GM19240 (cell line): ENCODE measurements at regions not wholly inside any gene's neighbourhood (a gene's known extent, or its start where the extent isn't known, plus 50 kb on each side); places are given as distances from the start of the nearest gene placed in this dataset.

Experiments used
- DNase-seq: peaks from one replicate; pipeline ENCODE4 v3.0.0; 2011; ENCODE audit warnings: low spot score; ENCODE audit not compliant: insufficient read length

DNA sequence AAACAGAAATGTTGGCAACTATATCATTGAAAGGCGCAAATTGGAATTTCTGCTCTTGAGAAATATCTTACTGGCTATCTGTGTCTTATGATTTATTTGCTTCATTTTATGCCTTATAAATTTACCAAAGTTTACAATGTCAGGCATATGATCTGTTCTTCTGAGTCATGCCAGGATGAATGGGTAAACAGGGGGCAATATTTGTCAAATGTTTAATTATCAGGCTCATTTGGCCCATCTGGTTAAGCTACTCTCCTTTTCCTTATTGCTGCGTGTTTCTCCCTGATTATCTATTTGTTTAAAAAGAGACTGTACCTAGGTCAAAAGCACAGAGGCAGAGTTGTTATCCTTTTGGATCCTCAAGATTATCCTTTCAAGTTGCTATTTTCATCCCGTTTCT, 903.8 kb upstream of the PCDH10 start:
- no peak for DNase-seq

DNA sequence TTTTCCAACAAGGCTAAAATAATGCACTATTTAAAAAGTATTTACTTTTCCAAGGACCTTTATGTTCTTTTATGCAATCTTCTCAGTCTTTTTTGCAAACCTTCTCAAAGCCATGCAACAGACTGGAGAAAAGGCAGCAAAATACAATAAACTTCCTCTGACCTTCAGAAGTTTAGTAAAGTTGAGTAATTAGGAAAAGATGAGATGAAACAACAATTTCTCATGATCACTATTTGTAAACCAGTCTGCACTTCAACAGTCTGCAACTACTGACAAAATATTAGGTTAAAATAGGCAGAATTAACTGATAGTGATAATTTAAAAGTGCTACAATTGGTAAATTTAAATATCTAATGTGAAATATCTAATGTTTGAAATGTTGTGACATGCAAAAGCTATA, 884.9 kb upstream of the PCDH10 start:
- DNase-seq: no peak

DNA sequence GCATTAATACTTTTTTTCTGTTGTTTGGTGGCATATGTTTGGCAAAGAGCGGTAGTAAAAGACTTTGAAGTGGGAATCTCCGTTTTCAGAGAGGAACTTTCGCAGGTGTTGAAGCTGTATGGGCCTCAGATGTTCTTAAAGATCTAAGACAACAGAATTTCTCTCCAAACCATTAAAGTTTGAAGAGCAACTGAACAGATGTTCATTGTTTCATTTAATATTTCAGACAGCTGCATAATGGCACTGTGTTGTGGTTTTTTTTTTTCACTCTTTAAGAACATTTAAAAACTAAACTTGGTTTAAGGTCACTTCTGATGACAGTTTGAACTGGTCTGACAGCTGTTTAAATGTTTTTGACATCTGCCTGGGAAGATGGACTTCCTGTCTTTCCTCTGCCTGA, 882.7 kb upstream of the PCDH10 start:
- no peak for DNase-seq

DNA sequence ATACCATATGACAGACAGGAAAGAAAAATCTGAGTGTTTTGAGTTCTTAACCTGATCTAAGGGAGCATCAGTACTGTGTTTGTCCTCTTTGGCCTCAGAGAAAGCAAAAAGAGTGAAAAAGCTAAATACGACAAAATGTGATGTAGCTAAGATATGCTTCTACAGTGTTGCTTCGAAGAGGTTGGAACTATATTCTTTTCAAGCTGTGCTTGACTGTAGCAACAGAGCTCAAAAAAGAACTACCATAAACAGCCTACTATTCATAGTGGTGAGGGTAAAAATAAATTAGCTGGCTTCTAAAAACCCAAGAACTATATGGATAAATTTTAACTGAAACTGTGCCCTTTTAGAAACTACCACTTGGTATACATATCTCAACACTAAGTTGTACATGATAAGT, 881.8 kb upstream of the PCDH10 start:
- no peak for DNase-seq

DNA sequence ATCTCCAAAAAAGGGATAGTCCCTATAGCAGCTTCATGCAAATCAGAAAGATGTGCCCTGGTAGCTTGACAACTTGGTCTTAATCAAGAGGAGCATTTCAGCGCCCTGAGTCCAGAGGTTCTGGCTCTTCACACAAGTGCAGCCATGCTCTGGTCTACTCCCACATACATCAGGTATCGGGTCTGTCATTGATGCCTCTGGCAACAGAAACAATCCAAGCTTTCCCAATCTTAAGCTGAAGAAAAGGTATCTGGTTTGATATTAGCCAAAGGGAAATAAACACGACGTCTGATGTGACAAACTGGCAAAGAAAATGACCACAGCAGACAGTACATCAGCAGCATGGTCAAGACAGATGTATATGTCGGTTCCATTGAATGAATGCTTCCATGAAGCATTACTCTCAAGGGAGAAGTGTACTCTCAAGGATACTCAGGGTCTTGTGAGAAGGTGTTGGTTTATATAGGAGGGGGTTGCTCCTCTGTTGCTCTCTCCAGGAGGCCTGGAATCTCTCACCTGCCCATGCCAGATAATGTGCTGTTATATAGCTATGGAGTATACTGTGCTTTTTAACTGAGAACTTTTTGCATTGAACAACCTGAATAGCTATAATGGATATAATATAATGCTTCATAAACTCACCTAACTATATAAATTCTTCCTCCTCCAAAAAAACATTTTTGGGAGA, 879.6 kb upstream of the PCDH10 start:
- no peak for DNase-seq

DNA sequence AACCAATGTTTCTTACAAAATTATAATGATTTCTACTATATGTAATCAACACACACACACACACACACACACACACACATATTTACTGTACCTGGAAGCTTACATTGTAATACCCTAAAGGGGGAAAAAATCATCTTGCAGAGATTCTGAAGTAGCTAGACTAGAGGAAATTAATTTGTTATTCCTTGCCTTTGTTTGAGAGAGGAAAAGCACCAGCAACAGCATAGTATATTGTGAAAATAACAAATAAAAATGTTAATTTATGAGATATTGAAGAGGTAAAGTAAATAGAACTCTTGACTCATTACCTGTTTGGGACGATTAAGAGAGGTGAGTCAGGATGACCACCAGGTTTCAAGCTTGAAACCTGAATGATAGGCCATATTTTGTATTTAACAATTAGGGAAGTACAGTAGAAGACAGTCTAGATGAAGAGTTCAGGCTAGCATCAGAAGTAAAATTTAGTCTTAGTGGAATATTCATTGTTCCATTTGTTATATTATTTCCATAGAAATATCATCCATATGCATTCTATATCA, 873.4 kb upstream of the PCDH10 start:
- no peak for DNase-seq

DNA sequence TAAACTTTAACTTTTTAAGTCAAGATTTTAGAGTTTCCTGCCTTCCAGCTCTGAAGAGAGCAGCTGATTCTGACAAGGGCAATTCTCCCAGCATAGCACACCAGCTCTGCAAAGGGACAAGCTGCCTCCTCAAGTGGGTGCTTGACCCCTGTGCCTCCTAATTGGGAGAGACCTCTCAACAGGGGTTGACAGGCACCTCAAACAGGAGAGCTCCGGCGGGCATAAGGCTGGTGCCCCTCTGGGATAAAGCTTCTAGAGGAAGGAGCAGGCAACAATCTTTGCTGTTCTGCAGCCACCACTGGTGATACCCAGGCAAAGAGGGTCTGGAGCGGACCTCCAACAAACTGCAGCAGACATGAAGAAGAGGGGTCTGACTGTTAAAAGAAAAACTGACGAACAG, 872.9 kb upstream of the PCDH10 start:
- no peak for DNase-seq

DNA sequence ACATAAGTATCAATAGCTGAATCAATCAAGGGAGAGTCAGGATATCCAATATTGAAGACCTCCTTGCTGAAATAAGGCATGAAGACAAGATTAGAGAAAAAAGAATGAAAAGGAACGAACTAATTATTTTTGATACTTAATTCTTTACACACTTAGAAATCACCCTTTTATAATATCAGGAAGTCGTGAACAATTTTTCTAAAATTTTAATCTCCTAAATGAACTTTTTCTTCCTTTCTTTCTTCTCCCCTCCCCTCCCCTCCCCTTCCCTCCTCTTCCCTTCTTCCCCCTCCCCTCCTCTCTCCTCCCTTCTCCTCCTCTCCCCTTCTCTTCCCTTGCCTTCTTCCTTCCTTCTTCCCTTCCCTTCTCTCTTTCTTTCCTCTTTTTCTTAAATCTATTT, 872.1 kb upstream of the PCDH10 start:
- DNase-seq: no peak

DNA sequence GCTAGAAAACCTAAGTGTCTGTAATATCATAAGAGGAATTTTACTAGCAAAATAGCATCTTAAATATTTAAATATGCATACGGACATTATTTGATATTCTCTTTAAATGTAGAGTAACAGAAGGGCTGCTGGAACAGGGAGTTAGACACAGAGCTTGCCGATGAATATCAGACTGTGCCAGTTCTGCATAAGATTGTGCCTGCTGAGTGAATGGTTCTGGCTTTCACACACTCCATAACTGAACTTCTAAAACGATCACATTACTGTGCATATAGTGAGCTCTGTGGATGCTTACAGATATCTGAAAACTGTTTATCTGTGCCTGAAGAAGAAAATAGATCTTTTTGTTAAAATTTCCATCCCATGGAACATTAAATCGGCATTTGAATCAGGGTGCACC, 867.4 kb upstream of the PCDH10 start:
- DNase-seq: no peak

DNA sequence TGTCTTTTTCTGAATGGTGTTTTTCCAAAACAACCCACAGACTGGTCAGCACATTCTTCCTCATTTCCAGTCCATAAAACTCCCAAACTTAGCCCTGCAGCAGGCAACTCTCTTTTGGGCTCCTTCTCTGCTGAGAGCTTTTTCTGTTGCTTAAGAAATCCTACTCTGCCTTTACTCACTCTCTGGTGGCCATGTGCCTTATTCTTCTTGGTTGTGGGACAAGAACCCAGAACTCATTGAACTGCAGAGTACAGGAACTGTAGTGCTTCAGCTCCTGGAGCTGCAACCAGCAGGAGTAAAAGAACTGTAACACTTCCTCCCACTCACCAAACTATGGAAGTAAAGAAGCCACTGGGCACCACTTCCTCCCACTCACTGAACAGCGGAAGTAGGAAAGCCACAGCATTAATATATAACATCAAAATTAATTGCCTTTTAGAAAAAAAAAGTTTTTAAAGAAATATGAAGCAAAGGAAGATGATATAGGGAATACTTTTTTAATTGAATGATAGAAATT, 864.1 kb upstream of the PCDH10 start:
- DNase-seq: no peak

DNA sequence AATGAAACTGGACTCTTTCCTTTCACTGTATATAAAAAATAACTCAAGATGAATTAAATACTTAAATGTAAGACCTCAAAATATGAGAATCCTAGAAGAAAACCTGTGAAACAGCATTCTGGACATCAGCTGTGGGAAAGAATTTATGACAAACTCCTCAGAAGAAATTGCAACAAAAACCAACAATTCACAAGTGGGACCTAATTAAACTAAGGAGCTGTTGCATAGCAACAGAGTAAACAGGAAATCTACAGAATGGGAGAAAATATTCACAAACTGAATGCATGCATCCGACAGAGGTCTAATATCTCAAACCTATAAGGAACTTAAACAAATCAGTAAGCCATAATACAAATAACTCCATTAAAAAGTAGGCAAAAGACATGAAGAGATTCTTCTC, 851.7 kb upstream of the PCDH10 start:
- DNase-seq: no peak

DNA sequence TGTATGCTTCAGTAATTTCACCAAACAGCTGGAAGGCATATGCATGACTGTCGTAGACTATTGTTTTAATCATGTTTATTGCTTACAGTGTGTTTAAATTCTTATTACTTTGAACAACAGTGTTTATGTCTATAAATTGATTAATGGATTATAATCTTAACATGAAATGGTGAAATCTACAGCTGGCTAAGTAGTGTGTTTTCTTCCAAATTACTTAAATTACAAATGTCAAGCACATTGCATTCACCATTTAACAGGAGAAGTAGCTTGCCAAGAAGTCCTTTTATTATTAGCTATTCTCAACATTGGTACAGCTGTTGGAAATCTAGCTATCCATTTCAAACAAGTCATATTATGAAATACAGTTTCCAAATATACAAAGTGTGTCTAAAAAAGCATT, 849.3 kb upstream of the PCDH10 start:
- no peak for DNase-seq

DNA sequence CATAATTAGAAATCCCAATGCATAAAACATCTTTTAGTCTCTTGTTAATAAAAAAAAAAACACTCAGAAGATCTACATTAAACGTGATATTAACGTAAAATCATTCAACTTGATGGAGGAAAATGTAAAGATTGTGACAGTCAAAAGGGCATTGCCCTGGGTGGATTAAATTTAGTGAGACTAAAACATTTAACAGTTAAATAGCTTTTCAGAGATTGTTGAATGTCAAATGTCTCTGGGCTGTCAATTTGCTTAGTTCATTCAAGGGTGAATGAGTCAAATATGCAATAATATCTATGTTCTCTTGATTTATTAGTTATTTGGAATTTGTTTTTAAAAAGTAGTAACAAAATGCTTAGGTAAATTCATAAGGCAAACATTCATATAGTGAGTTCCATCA, 836.6 kb upstream of the PCDH10 start:
- no peak for DNase-seq

DNA sequence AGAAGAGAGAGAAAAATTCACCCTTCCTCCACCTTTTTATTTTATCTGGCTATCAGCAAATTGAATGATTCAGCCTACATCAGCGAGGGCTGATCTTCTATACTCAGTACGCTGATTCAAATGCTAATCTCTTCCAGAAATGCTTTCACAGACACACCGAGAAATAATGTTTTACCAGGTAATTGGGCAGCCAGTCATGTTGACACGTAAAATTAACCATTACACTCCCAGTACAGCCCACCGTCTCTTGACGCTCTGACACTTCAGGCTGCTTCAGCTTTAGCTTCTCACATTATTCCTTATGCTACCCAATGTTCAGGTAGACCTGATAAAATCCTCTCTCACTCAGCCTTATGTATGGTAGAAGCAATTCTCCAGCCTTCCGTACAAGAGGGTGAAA, 835.2 kb upstream of the PCDH10 start:
- DNase-seq: no peak

DNA sequence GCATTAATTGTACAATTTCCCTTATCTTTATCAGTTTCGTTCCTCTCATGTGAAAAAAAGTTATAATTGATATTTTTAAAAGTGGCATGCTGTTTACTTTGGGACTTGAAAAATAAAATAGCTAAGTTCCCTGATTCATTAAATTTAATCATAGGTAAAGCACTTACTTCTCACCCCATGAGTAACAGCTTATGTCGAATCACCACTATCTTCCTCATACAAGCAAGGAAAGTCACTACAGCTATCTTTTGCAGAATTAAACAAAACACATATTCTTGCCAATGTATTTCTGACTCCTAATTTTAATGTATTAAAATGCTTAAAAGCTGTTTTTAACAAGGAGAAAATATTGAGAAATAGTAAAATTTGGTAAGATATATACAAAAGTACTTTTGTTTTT, 832.4 kb upstream of the PCDH10 start:
- no peak for DNase-seq

DNA sequence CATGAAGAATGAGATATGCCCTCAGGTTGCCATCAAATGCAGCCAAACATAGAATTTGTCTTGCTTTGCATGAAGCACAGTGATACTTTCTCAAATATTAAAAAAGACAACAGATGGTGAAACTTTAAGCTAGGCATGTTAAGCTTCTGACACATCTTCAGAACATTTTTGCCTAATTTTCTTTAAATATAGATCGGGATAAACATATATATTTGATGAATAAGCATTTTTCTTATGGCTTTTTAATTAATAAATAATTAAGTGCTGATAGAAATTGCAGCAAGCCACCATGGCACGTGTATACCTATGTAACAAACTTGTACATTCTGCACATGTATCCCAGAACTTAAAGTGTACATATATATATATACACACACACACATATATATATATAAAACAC, 831.2 kb upstream of the PCDH10 start:
- no peak for DNase-seq

DNA sequence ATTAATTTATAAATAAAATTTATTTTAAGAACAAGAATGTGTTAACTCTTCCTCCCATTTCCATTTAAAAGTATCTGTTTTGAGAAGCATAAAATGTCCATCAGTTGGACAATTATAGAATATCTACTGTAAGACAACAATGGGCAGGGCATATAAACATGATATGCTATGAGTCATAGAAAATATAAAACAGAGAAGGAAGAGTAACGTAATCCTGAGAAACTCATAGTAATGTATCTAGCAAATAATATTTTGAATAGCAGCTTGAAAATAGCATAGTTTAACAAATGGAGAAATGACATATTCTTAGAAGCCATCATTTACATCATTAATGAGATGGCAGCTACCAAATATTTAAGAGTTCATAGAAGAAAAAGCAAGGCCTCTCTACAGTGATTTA, 820.3 kb upstream of the PCDH10 start:
- no peak for DNase-seq

DNA sequence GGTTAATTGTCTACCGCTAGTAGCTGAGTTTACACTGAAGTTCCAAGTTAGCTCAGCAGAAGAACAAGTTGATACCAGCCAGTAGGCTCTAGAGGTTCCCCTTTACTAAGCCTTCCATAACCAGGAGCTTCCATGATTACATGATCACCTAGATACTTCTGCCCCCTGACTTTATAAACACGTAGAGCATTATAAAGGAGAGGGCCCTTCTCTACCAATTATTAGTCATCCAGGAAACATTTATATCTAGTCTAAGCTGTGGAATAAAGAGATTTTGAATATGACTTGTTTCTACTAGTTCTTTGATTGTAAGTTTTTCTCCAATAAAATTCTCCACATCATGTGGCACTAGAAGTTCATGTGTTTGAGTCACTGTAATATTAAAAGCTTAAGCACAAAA, 818.1 kb upstream of the PCDH10 start:
- no peak for DNase-seq

DNA sequence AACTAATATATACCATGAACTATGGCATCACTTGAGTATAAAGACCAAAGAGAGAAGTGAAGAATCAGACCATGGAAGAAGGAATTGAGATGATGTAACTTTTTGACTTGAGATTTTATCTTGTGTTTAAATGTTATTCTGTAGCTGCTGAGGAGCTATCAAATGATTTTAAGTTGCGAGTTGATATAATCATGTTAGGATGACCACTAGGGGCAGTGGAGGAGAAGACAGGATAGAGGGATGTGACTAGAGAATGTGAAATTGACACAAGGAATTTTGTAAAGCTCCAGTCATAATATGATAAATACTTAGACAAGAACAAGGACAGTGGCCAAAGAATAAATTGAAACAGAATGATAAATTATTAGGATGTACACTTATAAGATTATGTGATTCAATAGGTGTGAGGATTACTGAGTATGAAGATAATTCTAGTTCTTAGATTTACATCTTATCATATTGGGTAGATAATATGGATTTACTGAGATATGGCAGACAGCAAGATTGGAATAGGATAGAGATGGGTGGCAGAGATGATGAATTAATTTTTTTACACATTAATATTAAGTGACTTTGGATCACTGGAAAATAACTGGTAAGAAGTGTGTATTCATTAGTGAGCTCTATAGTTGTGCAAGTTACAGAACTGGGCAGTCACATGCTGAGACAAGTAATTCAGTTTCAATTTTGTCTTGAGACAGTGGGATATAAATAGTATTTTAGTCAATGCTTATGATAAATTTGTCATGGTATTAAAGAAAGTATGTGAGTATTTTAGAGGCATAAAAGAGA, 816.0 kb upstream of the PCDH10 start:
- DNase-seq: no peak

DNA sequence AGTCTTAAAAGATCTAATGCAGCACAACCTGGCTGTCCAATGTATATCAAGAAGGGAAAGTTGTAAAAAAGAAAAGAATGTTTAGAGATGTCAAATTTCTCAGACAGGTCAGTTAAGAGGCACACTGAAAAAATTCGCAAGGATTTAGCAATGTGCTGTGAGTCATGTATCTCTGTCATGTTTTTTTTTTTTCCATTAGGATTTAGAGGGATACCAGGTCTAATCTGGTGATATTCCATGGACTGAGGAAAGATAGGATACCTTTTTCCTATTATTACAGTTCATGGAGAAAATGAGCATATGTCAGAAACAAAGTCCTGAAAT, 815.4 kb upstream of the PCDH10 start:
- DNase-seq: no peak

DNA sequence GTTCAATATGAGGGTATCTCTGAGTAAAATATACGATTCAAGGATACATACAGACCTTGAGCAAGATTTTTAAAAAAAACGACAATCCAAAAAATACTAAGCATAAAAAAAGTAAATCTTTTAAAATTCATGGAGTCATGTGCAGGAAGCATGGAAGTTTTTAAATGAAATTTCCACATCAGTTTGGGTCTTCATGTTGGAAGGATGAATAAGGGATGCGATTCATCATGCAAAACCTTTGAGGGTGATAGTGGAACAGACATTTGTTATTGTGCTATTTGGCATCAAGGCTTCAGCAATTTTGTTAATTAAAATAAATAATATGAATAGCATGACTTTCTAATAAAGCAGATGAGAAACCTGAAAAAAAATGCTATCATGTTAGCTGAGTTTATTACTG, 815.0 kb upstream of the PCDH10 start:
- DNase-seq: no peak

DNA sequence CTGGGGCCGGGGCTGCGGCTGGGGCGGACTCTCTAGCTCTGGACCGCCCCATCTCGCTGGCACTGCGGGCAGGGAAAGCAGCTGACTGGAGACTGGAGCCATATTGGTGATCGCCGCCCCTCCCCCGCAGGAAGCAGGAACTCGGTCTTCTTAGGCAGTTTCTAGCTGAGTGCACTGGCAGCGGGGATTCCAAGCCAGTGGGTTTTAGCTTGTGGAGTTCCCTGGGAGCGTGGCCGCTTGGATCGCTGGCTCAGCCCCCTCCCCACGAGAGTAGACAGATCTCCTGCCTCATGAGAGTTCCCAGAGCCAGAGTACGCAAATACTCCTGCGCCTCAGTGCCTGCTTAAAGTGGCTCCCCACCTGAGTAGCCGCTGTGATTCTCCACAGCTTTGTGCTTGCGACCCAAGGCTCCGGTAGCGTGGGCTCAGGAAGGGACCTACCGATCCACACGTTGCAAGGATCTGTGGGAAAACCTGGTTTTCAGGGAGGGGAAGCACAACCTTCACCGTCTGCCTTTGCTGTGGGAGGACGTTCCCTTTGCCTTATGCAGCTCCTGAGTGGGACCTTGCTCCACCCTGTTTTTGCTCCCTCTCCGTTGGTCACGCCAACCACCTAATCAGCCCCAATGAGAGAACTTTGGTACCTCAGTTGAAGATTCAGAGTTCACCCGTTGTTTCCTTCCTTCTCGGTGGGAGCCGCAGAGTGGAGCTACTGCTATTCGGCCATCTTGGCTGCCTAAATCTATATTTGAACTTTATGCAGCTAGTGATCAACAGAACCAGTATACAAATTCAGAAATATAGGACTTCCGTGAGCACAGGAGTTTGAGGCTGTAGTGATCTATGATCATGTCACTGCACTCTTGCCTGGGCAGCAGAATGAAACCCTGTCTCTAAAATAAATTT, 803.9 kb upstream of the PCDH10 start:
- DNase-seq: no peak
